ENCODE measurements at regions not wholly inside any gene's neighbourhood (a gene's known extent, or its start where the extent isn't known, plus 50 kb on each side); places are given as distances from the start of the nearest gene placed in this dataset.
A peak's percentile ranks its signal among the peaks of the same experiment; 100 is the strongest.

GRCh38 chr22:49623176-49623575, 204.5 kb downstream of the BRD1 start:
- Histone ChIP-seq H3K9me3 (ENCODE audit: severe bottlenecking) (no peaks in the 10 kb centered on the region), H3K27me3 (ENCODE audit: insufficient read depth, poor library complexity, severe bottlenecking) (peaks cover 3% of the 10 kb centered on the region), H3K4me1 (ENCODE audit: insufficient read depth, poor library complexity, severe bottlenecking) (no peaks in the 10 kb centered on the region), H3K4me3 (ENCODE audit: severe bottlenecking) (no peak overlapping the region), H3K27ac (ENCODE audit: poor library complexity, severe bottlenecking) (no peak overlapping the region), H3K36me3 (ENCODE audit: low read depth) (no peaks in the 10 kb centered on the region)
- TF ChIP-seq CTCF (IDR thresholded peaks at IDR 0.05; ENCODE audit: poor library complexity, severe bottlenecking): no peak
- 0 out of 3 replicates have a peak, but pooled peaks have one; percentile 10 for ATAC-seq (ENCODE audit: low read depth)
- no peak for DNase-seq (ENCODE audit: low spot score)

GRCh38 chr22:49622241-49623105, 205.2 kb downstream of the BRD1 start:
- H3K36me3 ChIP-seq (ENCODE audit: low read depth): no peaks in the 10 kb centered on the region
- no peak overlapping the region for H3K4me3 ChIP-seq (ENCODE audit: severe bottlenecking)
- no peak overlapping the region for H3K27ac ChIP-seq (ENCODE audit: poor library complexity, severe bottlenecking)
- peaks cover 3% of the 10 kb centered on the region for H3K27me3 ChIP-seq (ENCODE audit: insufficient read depth, poor library complexity, severe bottlenecking)
- no peaks in the 10 kb centered on the region for H3K4me1 ChIP-seq (ENCODE audit: insufficient read depth, poor library complexity, severe bottlenecking)
- ATAC-seq (ENCODE audit: low read depth): 0 out of 3 replicates have a peak, but pooled peaks have one; percentile 17
- no peaks in the 10 kb centered on the region for H3K9me3 ChIP-seq (ENCODE audit: severe bottlenecking)
- TF ChIP-seq CTCF (IDR thresholded peaks at IDR 0.05; ENCODE audit: poor library complexity, severe bottlenecking): no peak
- DNase-seq (ENCODE audit: low spot score): no peak

- Histone ChIP-seq H3K27ac (ENCODE audit: poor library complexity, severe bottlenecking) (no peak overlapping the region), H3K36me3 (ENCODE audit: low read depth) (no peaks in the 10 kb centered on the region), H3K9me3 (ENCODE audit: severe bottlenecking) (no peaks in the 10 kb centered on the region), H3K4me3 (ENCODE audit: severe bottlenecking) (no peak overlapping the region), H3K4me1 (ENCODE audit: insufficient read depth, poor library complexity, severe bottlenecking) (no peaks in the 10 kb centered on the region), H3K27me3 (ENCODE audit: insufficient read depth, poor library complexity, severe bottlenecking) (peaks cover 3% of the 10 kb centered on the region)
- DNase-seq (ENCODE audit: low spot score): peak; percentile 25
- ATAC-seq (ENCODE audit: low read depth): no peak
- no peak for TF ChIP-seq CTCF (IDR thresholded peaks at IDR 0.05; ENCODE audit: poor library complexity, severe bottlenecking)
Measured at GRCh38 chr22:49621601-49622210, 206.0 kb downstream of the BRD1 start.

GRCh38 chr22:49620666-49621065, 207.0 kb downstream of the BRD1 start:
- no peaks in the 10 kb centered on the region for H3K36me3 ChIP-seq (ENCODE audit: low read depth)
- H3K4me1 ChIP-seq (ENCODE audit: insufficient read depth, poor library complexity, severe bottlenecking): no peaks in the 10 kb centered on the region
- no peak for TF ChIP-seq CTCF (IDR thresholded peaks at IDR 0.05; ENCODE audit: poor library complexity, severe bottlenecking)
- H3K4me3 ChIP-seq (ENCODE audit: severe bottlenecking): no peak overlapping the region
- peaks cover 3% of the 10 kb centered on the region for H3K27me3 ChIP-seq (ENCODE audit: insufficient read depth, poor library complexity, severe bottlenecking)
- H3K27ac ChIP-seq (ENCODE audit: poor library complexity, severe bottlenecking): no peak overlapping the region
- DNase-seq (ENCODE audit: low spot score): peak; percentile 35
- no peak for ATAC-seq (ENCODE audit: low read depth)
- H3K9me3 ChIP-seq (ENCODE audit: severe bottlenecking): no peaks in the 10 kb centered on the region
